ENCODE measurements at regions not wholly inside any gene's neighbourhood (a gene's known extent, or its start where the extent isn't known, plus 50 kb on each side); places are given as distances from the start of the nearest gene placed in this dataset.
"Not testable (repeated sequence)": the region's sequence is repeated elsewhere in the genome, so short reads cannot be mapped to it uniquely, and the experiment has no call there.

GRCh38 chr10:44578963-44579362 is 194.1 kb upstream of the CXCL12 start:
- RAD21 ChIA-PET (ENCODE audit: low non-redundant PET in 1 of 2, low total read pairs in 2 of 2, uncharacterized antibody in 2 of 2, unreplicated experiment in 2 of 2): not testable (repeated sequence)

GRCh38 chr10:44581996-44582395 is 197.1 kb upstream of the CXCL12 start:
- RAD21 ChIA-PET (ENCODE audit: low non-redundant PET in 1 of 2, low total read pairs in 2 of 2, uncharacterized antibody in 2 of 2, unreplicated experiment in 2 of 2): no interaction called here
- H2AFZ ChIP-seq (ENCODE audit: low read depth, low read length, poor library complexity, severe bottlenecking): no peak overlapping the region
- no peak overlapping the region for H3K4me3 ChIP-seq (replicated peaks in 1 of 2; ENCODE audit: low read depth in 1 of 2, low read length in 2 of 2)
- no peaks in the 10 kb centered on the region for H3K27me3 ChIP-seq (ENCODE audit: insufficient read depth, low read length)
- no peaks in the 10 kb centered on the region for H3K9me2 ChIP-seq (ENCODE audit: insufficient read depth)
- POLR2A ChIA-PET: no interaction called here
- no peaks in the 10 kb centered on the region for H3K9me3 ChIP-seq (ENCODE audit: control insufficient read depth in 1 of 2, insufficient read depth in 1 of 2, low read depth in 1 of 2, low read length in 2 of 2)
- CTCF ChIA-PET: no interaction called here
- intact Hi-C loops (cut with micrococcal nuclease): no loop called here
- no peaks in the 10 kb centered on the region for H4K20me1 ChIP-seq (ENCODE audit: insufficient read depth)
- no peaks in the 10 kb centered on the region for H3K79me2 ChIP-seq (ENCODE audit: insufficient read depth, low read length)
- TF ChIP-seq REST (IDR thresholded peaks at IDR 0.05; ENCODE audit: low read depth) (no peak), TCF7L2 (IDR thresholded peaks at IDR 0.05; ENCODE audit: borderline replicate concordance, extremely low read depth, insufficient read depth, insufficient read length) (no peak), POLR2AphosphoS5 (IDR thresholded peaks at IDR 0.05; ENCODE audit: low read depth, low read length) (no peak), EZH2phosphoT487 (IDR thresholded peaks at IDR 0.05; ENCODE audit: borderline replicate concordance) (no peak), CEBPB (IDR thresholded peaks at IDR 0.05; ENCODE audit: low read depth) (no peak), RAD21 (IDR thresholded peaks at IDR 0.05; ENCODE audit: low read depth) (no peak), POLR2A (IDR thresholded peaks at IDR 0.05; ENCODE audit: borderline replicate concordance, extremely low read depth, insufficient read depth, insufficient read length) (no peak), JUND (IDR thresholded peaks at IDR 0.05) (no peak)
- TF ChIP-seq, protein P1, sequence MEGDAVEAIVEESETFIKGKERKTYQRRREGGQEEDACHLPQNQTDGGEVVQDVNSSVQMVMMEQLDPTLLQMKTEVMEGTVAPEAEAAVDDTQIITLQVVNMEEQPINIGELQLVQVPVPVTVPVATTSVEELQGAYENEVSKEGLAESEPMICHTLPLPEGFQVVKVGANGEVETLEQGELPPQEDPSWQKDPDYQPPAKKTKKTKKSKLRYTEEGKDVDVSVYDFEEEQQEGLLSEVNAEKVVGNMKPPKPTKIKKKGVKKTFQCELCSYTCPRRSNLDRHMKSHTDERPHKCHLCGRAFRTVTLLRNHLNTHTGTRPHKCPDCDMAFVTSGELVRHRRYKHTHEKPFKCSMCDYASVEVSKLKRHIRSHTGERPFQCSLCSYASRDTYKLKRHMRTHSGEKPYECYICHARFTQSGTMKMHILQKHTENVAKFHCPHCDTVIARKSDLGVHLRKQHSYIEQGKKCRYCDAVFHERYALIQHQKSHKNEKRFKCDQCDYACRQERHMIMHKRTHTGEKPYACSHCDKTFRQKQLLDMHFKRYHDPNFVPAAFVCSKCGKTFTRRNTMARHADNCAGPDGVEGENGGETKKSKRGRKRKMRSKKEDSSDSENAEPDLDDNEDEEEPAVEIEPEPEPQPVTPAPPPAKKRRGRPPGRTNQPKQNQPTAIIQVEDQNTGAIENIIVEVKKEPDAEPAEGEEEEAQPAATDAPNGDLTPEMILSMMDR (IDR thresholded peaks at IDR 0.05 in 2 of 3, conservative IDR thresholded peaks at IDR 0.05 in 1 of 3; ENCODE audit: borderline replicate concordance in 1 of 3, insufficient read depth in 1 of 3, low read depth in 2 of 3, low read length in 2 of 3): no peak
- no peaks in the 10 kb centered on the region for H3K36me3 ChIP-seq (ENCODE audit: control insufficient read depth in 1 of 2, insufficient read depth in 2 of 2, low read length in 2 of 2)
- H3K4me1 ChIP-seq (ENCODE audit: control insufficient read depth in 1 of 2, insufficient read depth in 2 of 2, low read length in 2 of 2): no peaks in the 10 kb centered on the region
- no TSS peak for BruUV-seq (replicated peaks)
- no peak overlapping the region for H3K27ac ChIP-seq (ENCODE audit: low read depth, low read length)
- no peak for DNase-seq (ENCODE audit: low read depth, low spot score)
- H3K9ac ChIP-seq (ENCODE audit: low read length): no peak overlapping the region
- no peak overlapping the region for H3K4me2 ChIP-seq (ENCODE audit: low read length)
- ATAC-seq: no peak

More at GRCh38 chr10:44578963-44579362, 194.1 kb upstream of the CXCL12 start:
- H3K4me1 ChIP-seq (ENCODE audit: control insufficient read depth in 1 of 2, insufficient read depth in 2 of 2, low read length in 2 of 2); H4K20me1 ChIP-seq (ENCODE audit: insufficient read depth); H2AFZ ChIP-seq (ENCODE audit: low read depth, low read length, poor library complexity, severe bottlenecking); H3K4me2 ChIP-seq (ENCODE audit: low read length); H3K79me2 ChIP-seq (ENCODE audit: insufficient read depth, low read length); ATAC-seq; intact Hi-C loops (cut with micrococcal nuclease); H3K4me3 ChIP-seq (replicated peaks in 1 of 2; ENCODE audit: low read depth in 1 of 2, low read length in 2 of 2); DNase-seq (ENCODE audit: low read depth, low spot score); H3K36me3 ChIP-seq (ENCODE audit: control insufficient read depth in 1 of 2, insufficient read depth in 2 of 2, low read length in 2 of 2); H3K27ac ChIP-seq (ENCODE audit: low read depth, low read length); H3K9me3 ChIP-seq (ENCODE audit: control insufficient read depth in 1 of 2, insufficient read depth in 1 of 2, low read depth in 1 of 2, low read length in 2 of 2); H3K9ac ChIP-seq (ENCODE audit: low read length); POLR2A ChIA-PET; H3K9me2 ChIP-seq (ENCODE audit: insufficient read depth); H3K27me3 ChIP-seq (ENCODE audit: insufficient read depth, low read length); BruUV-seq (replicated peaks); CTCF ChIA-PET: not testable (repeated sequence)

Measured in HCT116 (cell line).